GM19438 (cell line): ENCODE measurements at regions not wholly inside any gene's neighbourhood (a gene's known extent, or its start where the extent isn't known, plus 50 kb on each side); places are given as distances from the start of the nearest gene placed in this dataset.
"Not testable (repeated sequence)": the region's sequence is repeated elsewhere in the genome, so short reads cannot be mapped to it uniquely, and the experiment has no call there.

Experiments
- ATAC-seq: cut with Tn5 transposase; IDR thresholded peaks from one replicate; pipeline ENCODE4 v1.9.1; 2021; ENCODE audit warnings: low read depth; ENCODE audit not compliant: unreplicated experiment

- no peak for ATAC-seq
Measured at GRCh38 chrX:150100261-150100660, 162.0 kb upstream of the EOLA2 start.

- ATAC-seq = no peak
Measured at GRCh38 chrX:150118476-150118875, 180.2 kb upstream of the EOLA2 start.

- no peak for ATAC-seq
Measured at GRCh38 chrX:150119323-150119722, 181.0 kb upstream of the EOLA2 start.

- not testable (repeated sequence) for ATAC-seq
Measured at GRCh38 chrX:150125045-150125444, 186.8 kb upstream of the EOLA2 start.

- no peak for ATAC-seq
Measured at GRCh38 chrX:150127216-150127615, 188.9 kb upstream of the EOLA2 start.

GRCh38 chrX:150143721-150144440 is 205.6 kb upstream of the EOLA2 start:
- no peak for ATAC-seq

GRCh38 chrX:150146271-150146896 is 208.1 kb upstream of the EOLA2 start:
- no peak for ATAC-seq

GRCh38 chrX:150148749-150149672 is 210.7 kb upstream of the EOLA2 start:
- no peak for ATAC-seq

- no peak for ATAC-seq
Measured at GRCh38 chrX:150150076-150150779, 211.9 kb upstream of the EOLA2 start.

- ATAC-seq = no peak
Measured at GRCh38 chrX:150150780-150151125, 212.4 kb upstream of the MAMLD1 start.

- ATAC-seq = no peak
Measured at GRCh38 chrX:150152036-150152435, 211.1 kb upstream of the MAMLD1 start.

- no peak for ATAC-seq
Measured at GRCh38 chrX:150152546-150152945, 210.6 kb upstream of the MAMLD1 start.

- no peak for ATAC-seq
Measured at GRCh38 chrX:150155436-150156035, 207.6 kb upstream of the MAMLD1 start.

- ATAC-seq = no peak
Measured at GRCh38 chrX:150156615-150157014, 206.5 kb upstream of the MAMLD1 start.

- no peak for ATAC-seq
Measured at GRCh38 chrX:150157291-150157690, 205.8 kb upstream of the MAMLD1 start.

GRCh38 chrX:150158554-150159332 is 204.4 kb upstream of the MAMLD1 start:
- no peak for ATAC-seq

- ATAC-seq = no peak
Measured at GRCh38 chrX:150159537-150159936, 203.6 kb upstream of the MAMLD1 start.

GRCh38 chrX:150160656-150161055 is 202.5 kb upstream of the MAMLD1 start:
- no peak for ATAC-seq

GRCh38 chrX:150161193-150161592 is 201.9 kb upstream of the MAMLD1 start:
- no peak for ATAC-seq

GRCh38 chrX:150162141-150162540 is 201.0 kb upstream of the MAMLD1 start:
- no peak for ATAC-seq
